GM19324 (cell line): ENCODE measurements at regions not wholly inside any gene's neighbourhood (a gene's known extent, or its start where the extent isn't known, plus 50 kb on each side); places are given as distances from the start of the nearest gene placed in this dataset.

Experiments
- ATAC-seq: cut with Tn5 transposase; IDR thresholded peaks from one replicate; pipeline ENCODE4 v1.9.1; 2021; ENCODE audit warnings: mild to moderate bottlenecking, moderate library complexity; ENCODE audit not compliant: unreplicated experiment, low FRiP score

- ATAC-seq = no peak
These were observed 362.5 kb upstream of the ZMIZ1 start for GRCh38 chr10:78706256-78706655.

- no peak for ATAC-seq
These were observed 361.8 kb upstream of the ZMIZ1 start for GRCh38 chr10:78706726-78707540.

- no peak for ATAC-seq
These were observed 361.0 kb upstream of the ZMIZ1 start for GRCh38 chr10:78707745-78708144.

- no peak for ATAC-seq
These were observed 356.6 kb upstream of the ZMIZ1 start for GRCh38 chr10:78712147-78712546.

GRCh38 chr10:78713659-78714058, 355.1 kb upstream of the ZMIZ1 start:
- no peak for ATAC-seq

GRCh38 chr10:78714225-78714624, 354.5 kb upstream of the ZMIZ1 start:
- no peak for ATAC-seq

GRCh38 chr10:78715435-78715834, 353.3 kb upstream of the ZMIZ1 start:
- ATAC-seq = no peak

GRCh38 chr10:78716043-78716660, 352.6 kb upstream of the ZMIZ1 start:
- no peak for ATAC-seq

- no peak for ATAC-seq
These were observed 351.6 kb upstream of the ZMIZ1 start for GRCh38 chr10:78717200-78717599.

GRCh38 chr10:78718032-78718572, 350.7 kb upstream of the ZMIZ1 start:
- no peak for ATAC-seq

- no peak for ATAC-seq
These were observed 349.5 kb upstream of the ZMIZ1 start for GRCh38 chr10:78719276-78719675.

GRCh38 chr10:78720091-78720490, 348.7 kb upstream of the ZMIZ1 start:
- no peak for ATAC-seq

- no peak for ATAC-seq
These were observed 347.5 kb upstream of the ZMIZ1 start for GRCh38 chr10:78721231-78721630.

GRCh38 chr10:78724846-78725245, 343.9 kb upstream of the ZMIZ1 start:
- no peak for ATAC-seq

- ATAC-seq = no peak
These were observed 342.6 kb upstream of the ZMIZ1 start for GRCh38 chr10:78726171-78726570.

GRCh38 chr10:78727251-78727650, 341.5 kb upstream of the ZMIZ1 start:
- ATAC-seq = no peak

GRCh38 chr10:78727728-78728127, 341.0 kb upstream of the ZMIZ1 start:
- ATAC-seq = no peak

- no peak for ATAC-seq
These were observed 340.6 kb upstream of the ZMIZ1 start for GRCh38 chr10:78728176-78728575.

- ATAC-seq = no peak
These were observed 339.4 kb upstream of the ZMIZ1 start for GRCh38 chr10:78729366-78729765.

- ATAC-seq = no peak
These were observed 339.0 kb upstream of the ZMIZ1 start for GRCh38 chr10:78729800-78730199.

- no peak for ATAC-seq
These were observed 338.0 kb upstream of the ZMIZ1 start for GRCh38 chr10:78730754-78731153.

GRCh38 chr10:78731675-78732074, 337.1 kb upstream of the ZMIZ1 start:
- ATAC-seq = no peak
